ENCODE measurements at regions not wholly inside any gene's neighbourhood (a gene's known extent, or its start where the extent isn't known, plus 50 kb on each side); places are given as distances from the start of the nearest gene placed in this dataset.
"Not testable (repeated sequence)": the region's sequence is repeated elsewhere in the genome, so short reads cannot be mapped to it uniquely, and the experiment has no call there.

DNA sequence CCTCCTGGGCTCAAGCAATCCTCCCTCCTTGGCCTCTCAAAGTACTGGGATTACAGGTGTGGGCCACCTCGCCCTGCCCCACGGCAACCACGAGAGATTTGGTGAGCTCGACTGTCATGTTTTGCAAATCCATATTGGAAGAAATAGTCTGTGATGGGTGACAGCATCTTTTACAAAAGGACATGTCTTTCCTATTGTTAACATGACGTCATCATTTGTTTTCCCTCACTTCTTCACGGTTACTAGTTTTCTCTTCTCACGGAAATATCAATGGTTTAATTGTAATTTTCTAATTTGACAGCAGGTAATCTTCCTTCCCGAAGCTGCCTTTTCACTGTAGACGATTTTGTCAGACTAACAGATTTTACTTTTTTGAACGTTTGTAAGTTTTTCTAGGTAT lies 110.8 kb upstream of the GREM2 start:
- DNase-seq (ENCODE audit: low spot score) = no peak

GRCh38 chr1:240720976-240721375 lies 109.0 kb upstream of the GREM2 start:
- DNase-seq (ENCODE audit: low spot score) = no peak

DNA sequence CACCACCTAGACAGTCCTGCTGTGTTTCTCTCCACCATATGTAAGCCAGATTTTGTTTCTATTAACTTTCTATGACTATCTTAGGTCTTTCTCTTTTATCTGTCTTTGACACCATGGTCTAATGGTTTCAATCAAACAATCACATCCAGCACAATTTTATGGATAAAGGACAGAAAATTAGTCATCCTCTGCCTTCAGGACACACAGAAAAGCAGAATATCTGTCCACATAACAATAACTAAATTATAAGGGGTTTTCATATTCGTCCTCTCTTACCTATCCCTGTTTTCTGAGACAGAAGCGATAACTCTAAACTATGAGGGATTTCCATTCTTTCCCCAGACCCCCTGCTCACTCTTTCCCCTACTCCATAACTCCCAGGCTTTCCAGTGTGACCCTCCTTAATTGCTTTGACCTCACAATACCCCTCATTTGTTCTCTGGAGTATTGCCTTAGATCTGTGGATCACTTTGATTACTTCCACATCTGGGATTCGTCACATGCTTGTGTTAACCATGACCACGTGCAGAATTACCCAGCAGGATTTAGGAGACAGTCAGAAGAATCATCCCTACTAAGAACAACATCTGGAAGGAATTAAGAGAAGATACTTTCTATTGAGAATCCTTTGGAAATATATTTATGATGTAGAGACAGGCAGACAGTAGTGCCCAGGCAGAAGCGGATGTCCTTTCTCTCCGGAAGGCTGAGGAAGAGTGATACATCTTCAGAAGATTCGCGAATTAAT lies 108.2 kb upstream of the GREM2 start:
- DNase-seq (ENCODE audit: low spot score) = peak; percentile 35

DNA sequence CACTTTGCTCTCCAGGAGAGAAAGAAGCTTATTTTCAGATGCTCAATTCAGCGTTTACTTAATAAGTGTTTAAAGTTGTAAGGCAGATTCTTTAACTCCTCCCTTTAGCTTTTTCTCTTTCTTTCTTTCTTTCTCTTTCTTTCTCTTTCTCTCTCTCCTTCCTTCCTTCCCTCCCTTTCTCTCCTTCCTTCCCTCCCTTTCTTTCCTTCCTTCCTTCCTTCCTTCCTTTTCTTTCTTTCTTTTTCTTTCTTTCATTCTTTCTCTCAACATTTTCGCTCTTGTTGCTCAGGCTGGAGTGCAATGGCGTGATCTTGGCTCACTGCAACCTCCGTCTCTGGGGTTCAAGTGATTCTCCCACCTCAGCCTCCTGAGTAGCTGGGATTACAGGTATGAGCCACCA lies 104.6 kb upstream of the GREM2 start:
- DNase-seq (ENCODE audit: low spot score) = not testable (repeated sequence)

GRCh38 chr1:240714568-240715292 lies 102.8 kb upstream of the GREM2 start:
- no peak for DNase-seq (ENCODE audit: low spot score)

- DNase-seq (ENCODE audit: low spot score) = no peak
These were observed 100.2 kb upstream of the GREM2 start for GRCh38 chr1:240712014-240712731.

DNA sequence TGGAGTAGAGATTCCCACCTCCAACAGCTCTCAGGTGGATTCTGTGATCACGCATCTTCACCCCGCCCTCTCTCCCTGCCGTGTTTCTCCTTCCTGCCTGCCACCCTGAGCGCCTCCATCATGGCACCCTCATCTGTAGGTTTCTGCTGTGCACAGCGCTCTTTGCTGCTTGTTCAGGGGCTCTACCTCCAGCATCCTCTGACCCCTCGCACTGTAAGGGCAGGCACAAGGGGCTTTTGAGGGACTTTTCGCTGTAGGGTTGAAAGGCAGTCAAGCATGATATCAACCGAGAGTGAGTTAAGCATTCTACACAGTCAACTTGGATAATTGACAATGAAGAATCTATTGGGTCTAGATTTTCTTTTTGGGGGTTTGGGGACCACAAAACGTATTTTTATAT lies 99.1 kb upstream of the GREM2 start:
- no peak for DNase-seq (ENCODE audit: low spot score)

- no peak for DNase-seq (ENCODE audit: low spot score)
These were observed 97.7 kb upstream of the GREM2 start for GRCh38 chr1:240709676-240710075.

GRCh38 chr1:240706150-240706935 lies 94.4 kb upstream of the GREM2 start:
- peak; percentile 32 for DNase-seq (ENCODE audit: low spot score)

- peak; percentile 14 for DNase-seq (ENCODE audit: low spot score)
These were observed 93.6 kb upstream of the GREM2 start for GRCh38 chr1:240705579-240705978.

GRCh38 chr1:240701412-240701811 lies 89.5 kb upstream of the GREM2 start:
- peak; percentile 63 for DNase-seq (ENCODE audit: low spot score)

DNA sequence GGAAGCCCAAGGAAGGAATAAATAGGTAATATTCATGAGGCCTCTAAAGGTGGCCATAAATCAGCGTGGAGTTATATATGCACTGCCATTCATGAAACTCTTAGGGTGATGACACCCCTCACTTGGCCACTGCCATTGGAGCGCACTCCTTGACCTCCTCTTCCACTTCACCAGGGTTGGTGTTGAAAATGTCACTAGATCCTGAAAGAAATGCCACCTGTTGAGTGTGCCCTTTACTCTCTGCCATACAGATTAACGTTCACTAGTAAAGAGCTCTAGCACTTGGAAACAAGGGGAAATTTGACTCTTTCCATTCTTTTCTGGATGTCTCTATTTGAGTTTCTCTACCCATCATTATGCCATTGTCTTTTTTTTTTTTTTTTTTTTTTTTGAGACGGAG lies 83.5 kb upstream of the GREM2 start:
- DNase-seq (ENCODE audit: low spot score) = no peak

DNA sequence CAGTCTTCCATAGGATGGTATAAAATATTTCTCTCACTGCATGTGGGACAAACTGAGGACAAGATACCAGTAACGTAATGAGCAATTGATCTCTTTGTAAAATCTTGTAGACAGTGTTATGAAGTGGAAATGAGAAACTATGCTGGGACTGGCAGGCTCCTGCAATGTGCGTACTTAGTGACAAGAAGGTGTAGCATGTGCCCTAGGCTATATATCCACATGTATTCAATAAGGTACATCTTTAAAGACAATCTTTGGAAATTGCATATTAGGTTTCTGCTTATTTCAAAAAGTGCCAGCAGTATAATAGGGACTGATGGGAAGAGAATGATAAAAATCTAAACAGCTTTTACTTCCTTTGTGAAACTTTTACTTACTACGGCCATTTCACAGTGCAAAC lies 81.9 kb upstream of the GREM2 start:
- DNase-seq (ENCODE audit: low spot score) = no peak

DNA sequence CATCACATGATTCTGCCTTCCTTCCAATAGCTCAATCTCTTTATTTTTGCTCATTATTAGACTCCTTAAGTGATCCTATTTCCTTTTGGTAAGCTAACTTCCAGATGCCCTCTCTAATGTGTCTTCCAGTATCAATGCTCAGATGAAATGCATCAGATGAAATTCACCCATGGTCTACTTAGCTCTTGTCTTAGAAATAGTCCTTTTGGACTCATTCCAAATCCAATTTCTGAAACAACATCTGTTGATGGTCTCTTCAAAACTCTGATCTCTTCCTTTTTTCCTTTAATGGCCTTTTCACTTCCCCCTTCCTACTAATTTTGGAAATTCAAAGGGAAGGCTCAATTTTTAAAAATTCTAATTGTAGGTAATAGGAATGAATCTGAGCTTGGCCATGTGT lies 81.1 kb upstream of the GREM2 start:
- no peak for DNase-seq (ENCODE audit: low spot score)

DNA sequence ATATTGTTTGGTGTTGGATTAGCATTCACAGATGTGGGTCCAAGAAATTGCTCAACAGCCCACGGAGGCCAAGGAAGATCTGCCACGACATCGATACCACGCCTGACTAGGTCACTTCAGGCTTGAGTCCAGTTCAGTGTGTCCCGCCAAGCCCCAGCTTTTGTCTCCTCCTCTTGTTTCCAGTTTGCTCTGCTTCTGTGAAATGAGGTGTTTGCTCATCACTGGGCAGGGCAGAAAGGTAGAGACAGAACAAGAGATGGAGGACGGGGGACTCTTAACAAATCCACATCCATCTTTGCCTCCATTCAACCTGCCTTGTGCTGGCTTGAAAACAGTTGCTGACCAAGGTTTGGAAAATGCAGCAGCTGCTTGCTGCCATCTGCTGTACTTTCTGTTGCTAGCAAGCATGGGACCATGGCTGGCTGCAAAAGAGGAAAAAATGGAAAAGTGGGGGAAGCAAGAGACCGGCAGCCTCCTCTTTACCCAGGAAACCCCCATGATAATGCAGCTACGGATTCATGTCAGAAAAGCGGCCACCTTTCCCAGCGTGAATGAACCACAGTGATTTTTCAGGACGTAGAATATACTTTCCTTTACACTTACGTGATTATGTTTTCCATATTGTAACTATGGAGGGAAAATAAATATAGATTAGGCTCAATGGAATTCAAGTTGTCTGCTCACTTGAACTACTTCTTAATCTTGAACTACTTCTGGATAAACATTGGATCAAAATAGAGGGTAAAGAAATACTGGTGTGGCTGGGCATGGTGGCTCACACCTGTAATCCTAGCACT lies 80.2 kb upstream of the GREM2 start:
- DNase-seq (ENCODE audit: low spot score) = peak; percentile 65

DNA sequence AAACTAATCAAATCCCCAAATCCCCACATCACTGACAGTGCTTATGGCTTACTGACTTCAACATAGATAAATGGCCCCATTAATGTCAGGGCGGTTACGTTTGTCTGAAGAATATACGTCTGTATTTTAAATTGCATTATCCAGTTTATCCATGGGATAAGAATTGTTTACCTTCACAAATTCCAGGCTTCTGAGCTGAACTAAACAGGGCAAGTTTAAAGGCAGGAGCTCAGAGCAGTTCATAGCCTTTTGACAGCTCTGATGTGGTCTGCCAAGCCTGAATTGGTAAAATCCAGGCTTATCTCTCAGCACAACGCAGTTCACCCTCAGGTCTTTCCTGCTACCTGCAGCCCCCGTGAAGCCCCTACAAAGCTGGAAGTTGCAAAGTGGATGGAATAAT lies 79.5 kb upstream of the GREM2 start:
- DNase-seq (ENCODE audit: low spot score) = peak; percentile 40

- peak; percentile 25 for DNase-seq (ENCODE audit: low spot score)
These were observed 75.9 kb upstream of the GREM2 start for GRCh38 chr1:240687820-240688219.

GRCh38 chr1:240683576-240683975 lies 71.6 kb upstream of the GREM2 start:
- DNase-seq (ENCODE audit: low spot score) = no peak

DNA sequence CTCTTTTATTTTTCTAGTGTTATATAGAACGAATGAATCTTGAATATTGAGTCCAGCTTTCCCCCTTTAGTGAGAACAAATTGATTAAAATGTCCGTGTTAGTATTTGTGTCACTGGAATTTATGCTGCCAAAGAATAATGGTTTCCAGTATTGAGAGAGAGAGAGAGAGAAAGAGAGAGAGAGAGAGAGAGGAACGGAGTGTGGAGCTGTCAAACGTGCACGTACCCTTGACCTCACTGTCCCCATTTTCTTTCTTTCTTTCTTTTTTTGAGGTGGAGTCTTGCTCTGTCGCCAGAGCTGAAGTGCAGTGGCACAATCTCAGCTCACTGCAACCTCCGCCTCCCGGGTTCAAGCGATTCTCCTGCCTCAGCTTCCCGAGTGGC lies 70.9 kb upstream of the GREM2 start:
- DNase-seq (ENCODE audit: low spot score) = no peak

DNA sequence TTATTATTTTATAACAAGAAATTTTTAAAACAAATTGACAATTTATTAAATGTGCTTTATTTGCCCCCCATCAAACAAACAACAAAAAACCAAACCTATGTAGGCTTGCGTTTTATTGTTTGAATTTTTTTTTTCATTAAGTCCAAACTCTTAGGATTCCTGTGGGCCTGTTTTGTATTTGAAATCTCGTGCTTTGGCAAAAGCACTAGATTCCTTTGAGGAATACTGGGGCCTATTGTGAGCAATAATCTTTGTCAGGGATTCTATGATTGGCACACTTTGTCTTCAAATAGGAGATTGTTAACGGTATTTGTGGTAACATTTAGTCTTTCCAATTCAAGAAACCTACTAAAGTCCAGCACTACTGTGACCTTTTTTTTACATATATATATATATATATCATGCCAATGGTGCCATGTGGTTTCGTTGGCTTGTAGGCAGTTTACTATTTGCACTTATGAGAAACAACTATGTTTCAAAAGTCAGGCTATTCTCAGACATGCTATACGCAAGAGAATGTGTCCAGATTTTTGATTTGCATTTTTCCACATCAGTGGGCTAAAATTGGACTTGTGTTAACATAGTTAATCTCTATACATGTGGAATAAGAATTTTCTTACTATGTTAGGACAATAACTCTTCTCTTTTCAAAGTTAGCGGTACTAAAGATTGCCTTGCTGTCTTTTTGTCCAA lies 70.4 kb upstream of the GREM2 start:
- no peak for DNase-seq (ENCODE audit: low spot score)

Measured in umbilical cord (tissue), 1 donor.